ENCODE measurements at regions not wholly inside any gene's neighbourhood (a gene's known extent, or its start where the extent isn't known, plus 50 kb on each side); places are given as distances from the start of the nearest gene placed in this dataset.
"Not testable (repeated sequence)": the region's sequence is repeated elsewhere in the genome, so short reads cannot be mapped to it uniquely, and the experiment has no call there.

- no peak for FAIRE-seq
These were observed 142.6 kb downstream of the CDH26 start for GRCh38 chr20:60100780-60101179.

GRCh38 chr20:60101201-60101890 is 143.1 kb downstream of the CDH26 start:
- FAIRE-seq = no peak

GRCh38 chr20:60101891-60102281 is 143.7 kb downstream of the CDH26 start:
- no peak for FAIRE-seq

- no peak for FAIRE-seq
These were observed 144.5 kb downstream of the CDH26 start for GRCh38 chr20:60102665-60103210.

GRCh38 chr20:60104993-60105803 is 147.0 kb downstream of the CDH26 start:
- FAIRE-seq = no peak

GRCh38 chr20:60106186-60106585 is 148.0 kb downstream of the CDH26 start:
- not testable (repeated sequence) for FAIRE-seq

GRCh38 chr20:60107621-60108390 is 149.6 kb downstream of the CDH26 start:
- FAIRE-seq = no peak

GRCh38 chr20:60108397-60108796 is 150.2 kb downstream of the CDH26 start:
- no peak for FAIRE-seq

GRCh38 chr20:60113024-60113724 is 155.0 kb downstream of the CDH26 start:
- FAIRE-seq = no peak

GRCh38 chr20:60113771-60114170 is 155.5 kb downstream of the CDH26 start:
- no peak for FAIRE-seq

GRCh38 chr20:60115451-60115850 is 157.2 kb downstream of the CDH26 start:
- no peak for FAIRE-seq

- FAIRE-seq = no peak
These were observed 158.1 kb downstream of the CDH26 start for GRCh38 chr20:60116128-60116909.

- no peak for FAIRE-seq
These were observed 158.8 kb downstream of the CDH26 start for GRCh38 chr20:60117065-60117464.

GRCh38 chr20:60121903-60122302 is 163.7 kb downstream of the CDH26 start:
- no peak for FAIRE-seq

- no peak for FAIRE-seq
These were observed 164.4 kb downstream of the CDH26 start for GRCh38 chr20:60122671-60123070.

- FAIRE-seq = no peak
These were observed 164.9 kb downstream of the CDH26 start for GRCh38 chr20:60123096-60123495.

- FAIRE-seq = no peak
These were observed 165.4 kb downstream of the CDH26 start for GRCh38 chr20:60123652-60124051.

- no peak for FAIRE-seq
These were observed 166.7 kb downstream of the CDH26 start for GRCh38 chr20:60124776-60125381.

- FAIRE-seq = no peak
These were observed 167.3 kb downstream of the CDH26 start for GRCh38 chr20:60125513-60125912.

- no peak for FAIRE-seq
These were observed 168.8 kb downstream of the CDH26 start for GRCh38 chr20:60126975-60127374.

GRCh38 chr20:60131375-60131774 is 173.2 kb downstream of the CDH26 start:
- no peak for FAIRE-seq

Data from islet of Langerhans (tissue), 1 donor.